ENCODE measurements at regions not wholly inside any gene's neighbourhood (a gene's known extent, or its start where the extent isn't known, plus 50 kb on each side); places are given as distances from the start of the nearest gene placed in this dataset.
A peak's percentile ranks its signal among the peaks of the same experiment; 100 is the strongest.

GRCh38 chr16:85415196-85416090 lies 197.7 kb upstream of the GSE1 start:
- ATAC-seq = no peak
- intact Hi-C loops (cut with micrococcal nuclease) = loop anchor here (1.0 kb wide), 1 partner anchor 303 kb away; no protein-coding TSS in a partner anchor
- Histone ChIP-seq H3K36me3 (ENCODE audit: control insufficient read depth, insufficient read depth, low read length) (no peaks in the 10 kb centered on the region), H3K9me3 (ENCODE audit: control insufficient read depth, insufficient read depth, low read length) (no peaks in the 10 kb centered on the region), H3K27me3 (ENCODE audit: control insufficient read depth, insufficient read depth, low read length) (no peaks in the 10 kb centered on the region), H3K27ac (ENCODE audit: low read length) (no peak overlapping the region), H3K4me1 (ENCODE audit: control insufficient read depth, insufficient read depth, low read length) (peaks cover 10% of the 10 kb centered on the region), H3K4me3 (ENCODE audit: low read length) (no peak overlapping the region)
- H3K36me3 Mint-ChIP-seq = no peaks in the 10 kb centered on the region
- no peaks in the 10 kb centered on the region for H3K9me3 Mint-ChIP-seq
- H3K4me1 Mint-ChIP-seq = no peaks in the 10 kb centered on the region
- no peaks in the 10 kb centered on the region for H3K27me3 Mint-ChIP-seq (ENCODE audit: low read depth in 2 of 2)
- no peak overlapping the region for H3K4me3 Mint-ChIP-seq
- 90% methylated on average over 25 of the region's 25 CpGs for WGBS (ENCODE audit: insufficient coverage)
- peak in 1 of 2 donors; percentile 11 for DNase-seq
- TF ChIP-seq, protein P1, sequence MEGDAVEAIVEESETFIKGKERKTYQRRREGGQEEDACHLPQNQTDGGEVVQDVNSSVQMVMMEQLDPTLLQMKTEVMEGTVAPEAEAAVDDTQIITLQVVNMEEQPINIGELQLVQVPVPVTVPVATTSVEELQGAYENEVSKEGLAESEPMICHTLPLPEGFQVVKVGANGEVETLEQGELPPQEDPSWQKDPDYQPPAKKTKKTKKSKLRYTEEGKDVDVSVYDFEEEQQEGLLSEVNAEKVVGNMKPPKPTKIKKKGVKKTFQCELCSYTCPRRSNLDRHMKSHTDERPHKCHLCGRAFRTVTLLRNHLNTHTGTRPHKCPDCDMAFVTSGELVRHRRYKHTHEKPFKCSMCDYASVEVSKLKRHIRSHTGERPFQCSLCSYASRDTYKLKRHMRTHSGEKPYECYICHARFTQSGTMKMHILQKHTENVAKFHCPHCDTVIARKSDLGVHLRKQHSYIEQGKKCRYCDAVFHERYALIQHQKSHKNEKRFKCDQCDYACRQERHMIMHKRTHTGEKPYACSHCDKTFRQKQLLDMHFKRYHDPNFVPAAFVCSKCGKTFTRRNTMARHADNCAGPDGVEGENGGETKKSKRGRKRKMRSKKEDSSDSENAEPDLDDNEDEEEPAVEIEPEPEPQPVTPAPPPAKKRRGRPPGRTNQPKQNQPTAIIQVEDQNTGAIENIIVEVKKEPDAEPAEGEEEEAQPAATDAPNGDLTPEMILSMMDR (IDR thresholded peaks at IDR 0.05) = no peak
- H3K27ac Mint-ChIP-seq = no peak overlapping the region

DNA sequence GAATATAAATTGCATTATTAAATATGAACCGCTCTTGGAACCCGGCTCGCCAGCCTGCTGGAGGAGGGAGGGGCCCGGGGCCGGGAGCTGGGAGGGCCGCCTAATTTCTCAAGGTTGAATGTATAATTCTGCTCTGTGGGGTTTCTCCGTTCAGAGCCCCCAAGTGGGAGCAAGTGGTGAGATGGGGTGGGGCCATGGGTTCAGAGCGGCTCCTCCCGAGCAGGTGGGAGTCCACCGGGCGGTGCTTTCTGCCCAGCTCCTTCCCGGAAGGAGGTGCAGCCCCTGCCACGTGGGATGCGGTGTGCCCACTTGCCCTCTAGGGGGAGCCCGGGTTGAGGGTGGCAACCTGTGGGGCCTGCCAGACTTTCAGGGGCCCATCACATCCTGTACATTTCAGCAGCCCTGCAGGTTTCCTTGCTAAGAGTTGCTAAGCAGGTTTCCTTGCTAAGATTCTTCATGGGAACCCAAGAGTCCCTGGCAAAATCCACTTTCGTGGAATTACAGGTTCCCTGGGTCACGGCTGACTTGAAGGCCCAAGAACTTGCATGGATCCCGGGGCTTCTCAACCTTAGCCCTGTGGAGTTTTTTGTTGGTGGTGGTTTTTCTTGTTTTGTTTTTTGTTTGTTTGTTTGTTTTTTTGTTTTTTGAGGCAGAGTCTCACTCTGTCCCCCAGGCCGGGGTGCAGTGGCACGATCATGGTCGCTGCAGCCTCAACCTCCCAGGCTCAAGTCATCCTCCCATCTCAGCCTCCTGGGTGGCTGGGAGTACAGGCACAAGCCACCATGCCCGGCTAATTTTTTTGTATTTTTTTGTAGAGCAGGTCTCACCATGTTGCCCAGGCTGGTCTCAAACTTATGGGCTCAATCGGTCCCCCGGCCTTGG lies 196.7 kb upstream of the GSE1 start:
- intact Hi-C loops (cut with micrococcal nuclease) = loop anchor here (1.0 kb wide), 1 partner anchor 302 kb away; no protein-coding TSS in a partner anchor
- Histone ChIP-seq H3K4me1 (ENCODE audit: control insufficient read depth, insufficient read depth, low read length) (peaks cover 12% of the 10 kb centered on the region), H3K36me3 (ENCODE audit: control insufficient read depth, insufficient read depth, low read length) (no peaks in the 10 kb centered on the region), H3K9me3 (ENCODE audit: control insufficient read depth, insufficient read depth, low read length) (no peaks in the 10 kb centered on the region), H3K4me3 (ENCODE audit: low read length) (no peak overlapping the region), H3K27me3 (ENCODE audit: control insufficient read depth, insufficient read depth, low read length) (no peaks in the 10 kb centered on the region), H3K27ac (ENCODE audit: low read length) (no peak overlapping the region)
- Mint-ChIP-seq H3K27ac (no peak overlapping the region), H3K27me3 (ENCODE audit: low read depth in 2 of 2) (peaks cover 0 to 2% of the 10 kb centered on the region in 2 donors), H3K4me3 (no peak overlapping the region), H3K36me3 (no peaks in the 10 kb centered on the region), H3K9me3 (no peaks in the 10 kb centered on the region), H3K4me1 (peaks cover 5% of the 10 kb centered on the region in 2 donors)
- peak; percentile 65 to 81 for DNase-seq
- TF ChIP-seq, protein P1 (IDR thresholded peaks at IDR 0.05) = peak; percentile 66
- 45% methylated on average over 24 of the region's 24 CpGs for WGBS (ENCODE audit: insufficient coverage)
- ATAC-seq = peak; percentile 73 to 78 (median 73)

DNA sequence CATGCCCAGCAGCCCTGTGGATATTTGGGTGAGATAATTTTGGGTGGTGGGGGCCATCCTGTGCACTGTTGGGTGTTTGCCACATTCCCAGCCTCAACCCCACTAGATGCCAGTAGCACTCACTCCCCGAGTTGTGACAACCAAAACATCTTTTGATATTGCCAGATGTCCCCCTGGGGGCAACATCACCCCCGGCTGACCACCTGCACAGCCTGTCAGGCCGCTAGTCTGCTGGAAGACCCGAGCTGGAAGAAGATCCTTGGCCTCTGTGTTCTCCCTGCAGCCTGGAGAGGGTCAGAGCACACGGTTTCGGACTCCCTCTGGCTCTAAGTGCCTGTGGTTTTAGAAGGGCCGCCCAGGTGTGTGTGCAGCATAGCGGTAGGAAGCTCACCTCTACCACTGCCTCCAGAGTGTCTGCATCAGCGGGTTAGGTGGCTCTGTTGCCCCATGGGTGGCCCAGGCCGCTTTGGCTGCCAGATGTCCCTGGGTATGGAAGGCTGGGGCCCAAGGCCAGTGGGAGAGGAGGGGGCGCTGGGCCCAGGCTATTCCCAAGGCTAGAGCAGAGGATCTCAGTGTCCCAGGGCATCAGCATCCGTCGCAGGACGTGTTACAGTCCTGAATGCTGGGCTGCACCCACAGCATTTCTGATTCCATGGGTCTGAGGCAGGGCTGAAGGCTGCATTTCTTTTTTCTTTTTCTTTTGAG lies 195.8 kb upstream of the GSE1 start:
- TF ChIP-seq, protein P1 (IDR thresholded peaks at IDR 0.05) = no peak
- no peak overlapping the region for H3K4me3 ChIP-seq (ENCODE audit: low read length)
- H3K27ac ChIP-seq (ENCODE audit: low read length) = no peak overlapping the region
- DNase-seq (no peak), ATAC-seq (no peak)
- no peaks in the 10 kb centered on the region for H3K9me3 ChIP-seq (ENCODE audit: control insufficient read depth, insufficient read depth, low read length)
- 75% methylated on average over 14 of the region's 14 CpGs for WGBS (ENCODE audit: insufficient coverage)
- intact Hi-C loops (cut with micrococcal nuclease) = no loop called here
- no peaks in the 10 kb centered on the region for H3K36me3 ChIP-seq (ENCODE audit: control insufficient read depth, insufficient read depth, low read length)
- H3K27me3 ChIP-seq (ENCODE audit: control insufficient read depth, insufficient read depth, low read length) = no peaks in the 10 kb centered on the region
- Mint-ChIP-seq H3K27me3 (ENCODE audit: low read depth in 2 of 2) (peaks cover 0 to 3% of the 10 kb centered on the region in 2 donors), H3K4me1 (peaks cover 5% of the 10 kb centered on the region in 2 donors), H3K4me3 (no peak overlapping the region), H3K27ac (no peak overlapping the region), H3K36me3 (no peaks in the 10 kb centered on the region), H3K9me3 (no peaks in the 10 kb centered on the region)
- H3K4me1 ChIP-seq (ENCODE audit: control insufficient read depth, insufficient read depth, low read length) = peaks cover 12% of the 10 kb centered on the region
